Tibial nerve (tissue), 4 donors: ENCODE measurements at regions not wholly inside any gene's neighbourhood (a gene's known extent, or its start where the extent isn't known, plus 50 kb on each side); places are given as distances from the start of the nearest gene placed in this dataset.

Source experiments
- CTCF ChIP-seq, 5 experiments: fragments of 200-600 bp in 3 of 5; fragments of 450-650 bp in 2 of 5; sonication (generic) in 3 of 5; IDR thresholded peaks; one replicate each; pipeline ENCODE4 v1.5.1; 2016 to 2019; ENCODE audit warnings: antibody characterized with exemption in 5 of 5, mild to moderate bottlenecking in 3 of 5, moderate library complexity in 2 of 5
- EP300 ChIP-seq, 2 donors: sonication (generic); formaldehyde crosslinking; IDR thresholded peaks; one replicate each; pipeline ENCODE4 v1.6.1; 2017; ENCODE audit warnings: antibody characterized with exemption in 2 of 2, mild to moderate bottlenecking in 1 of 2

- TF ChIP-seq CTCF (IDR thresholded peaks at IDR 0.05) (no peak), EP300 (IDR thresholded peaks at IDR 0.05) (no peak)
These were observed 267.7 kb downstream of the PTBP2 start for GRCh38 chr1:96989302-96989701.
